TTC549 (cell line): ENCODE measurements at regions not wholly inside any gene's neighbourhood (a gene's known extent, or its start where the extent isn't known, plus 50 kb on each side); places are given as distances from the start of the nearest gene placed in this dataset.
A peak's percentile ranks its signal among the peaks of the same experiment; 100 is the strongest.
"Not testable (repeated sequence)": the region's sequence is repeated elsewhere in the genome, so short reads cannot be mapped to it uniquely, and the experiment has no call there.

Source experiments
- FAIRE-seq: peaks from 2 replicates; lab custom pipeline; 2012; peaks lifted over from hg19 to GRCh38; lab: Jason Lieb, UNC

- no peak for FAIRE-seq
Observed at GRCh38 chr14:76264384-76264783, 111.6 kb upstream of the ESRRB start.

- FAIRE-seq, result no peak
Observed at GRCh38 chr14:76267322-76268046, 108.5 kb upstream of the ESRRB start.

DNA sequence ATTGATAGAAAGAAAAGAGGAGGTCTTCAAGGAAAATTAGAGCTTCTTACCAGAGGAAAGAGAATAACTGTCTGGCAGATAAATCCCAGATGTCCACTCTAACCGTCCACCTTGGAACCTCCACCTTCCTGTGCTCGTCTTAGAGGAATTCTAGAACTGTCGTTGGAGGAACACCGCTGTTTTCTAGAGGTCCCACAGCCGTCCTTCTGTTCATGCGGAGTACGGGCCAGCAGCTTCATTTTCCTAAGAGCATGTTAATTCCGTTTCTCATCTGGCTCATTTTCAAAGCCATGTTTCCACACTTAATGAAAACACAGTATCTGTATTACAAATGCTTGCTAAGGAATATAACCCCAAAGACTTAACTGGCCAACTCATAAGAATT lies 107.9 kb upstream of the ESRRB start:
- FAIRE-seq, result no peak

DNA sequence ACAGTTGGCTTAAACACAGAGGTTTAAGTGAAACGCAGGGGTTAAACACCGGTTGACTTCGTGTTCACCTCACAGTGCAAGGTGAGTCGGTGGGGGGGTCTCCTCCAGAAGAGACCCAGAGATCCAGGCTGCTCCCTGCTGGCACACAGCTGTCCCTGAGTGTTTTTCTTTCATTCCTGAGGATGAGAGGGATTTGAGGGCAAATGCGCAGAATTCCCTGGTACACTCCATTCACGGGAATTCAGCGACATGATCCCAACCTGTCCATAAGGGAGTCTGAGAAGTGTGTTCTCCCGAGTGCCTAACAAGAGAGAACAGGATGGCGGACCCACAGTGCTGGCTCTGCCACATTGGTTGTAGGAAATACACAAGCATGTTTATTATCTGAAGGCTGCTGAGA lies 107.2 kb upstream of the ESRRB start:
- no peak for FAIRE-seq

DNA sequence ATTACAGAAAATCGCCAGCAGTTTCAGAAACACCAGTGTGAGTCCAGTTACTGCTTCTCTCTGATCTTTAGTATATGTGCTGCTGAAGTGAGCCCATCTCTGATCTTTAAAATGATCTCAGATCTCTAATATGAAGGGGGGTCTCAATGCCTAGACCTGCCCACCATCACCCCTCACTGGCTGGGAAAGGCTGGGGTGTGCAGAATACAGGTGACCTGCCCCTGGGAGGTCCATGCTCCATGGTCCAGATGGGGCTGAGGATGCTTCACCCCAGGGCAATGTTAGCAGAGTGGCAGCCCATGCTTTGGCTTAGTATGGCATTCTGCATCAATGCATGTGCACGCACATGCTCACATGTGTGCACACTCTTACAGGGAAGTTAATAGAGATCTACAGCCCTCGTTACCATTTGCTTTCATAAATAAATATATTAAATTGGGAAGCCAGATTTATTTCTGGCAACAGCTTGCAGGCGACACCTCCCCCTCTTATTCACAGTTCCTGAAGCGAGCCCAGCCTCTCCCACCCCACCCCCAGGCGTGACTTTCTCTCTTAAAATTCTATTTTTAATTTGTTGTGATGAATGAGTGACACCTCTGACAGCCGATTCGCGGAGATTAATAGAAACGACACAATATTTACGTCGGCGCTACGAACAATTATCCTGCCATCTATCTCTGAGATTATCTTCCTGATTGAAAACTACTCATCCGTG lies 104.7 kb upstream of the ESRRB start:
- FAIRE-seq, result no peak

- FAIRE-seq, result no peak
Observed at GRCh38 chr14:76272349-76272748, 103.6 kb upstream of the ESRRB start.

DNA sequence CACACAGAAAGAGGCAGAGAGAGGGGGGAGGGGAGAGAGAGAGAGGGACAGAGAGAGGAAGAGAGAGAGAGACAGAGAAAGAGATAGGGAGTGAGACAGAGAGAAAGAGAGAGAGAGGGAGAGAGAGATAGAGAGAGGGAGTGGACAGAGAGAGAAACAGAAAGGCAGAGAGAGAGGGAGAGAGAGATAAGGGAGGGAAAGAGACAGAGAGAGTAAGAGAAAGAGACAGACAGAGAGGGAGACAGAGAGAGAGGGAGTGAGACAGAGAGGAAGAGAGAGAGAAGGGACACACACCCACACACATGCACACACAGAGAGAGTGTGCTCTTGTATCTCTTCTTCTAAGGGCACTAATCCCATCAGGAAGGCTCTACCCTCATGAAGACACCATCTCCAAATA lies 103.2 kb upstream of the ESRRB start:
- no peak for FAIRE-seq

GRCh38 chr14:76273346-76273745 lies 102.6 kb upstream of the ESRRB start:
- no peak for FAIRE-seq

DNA sequence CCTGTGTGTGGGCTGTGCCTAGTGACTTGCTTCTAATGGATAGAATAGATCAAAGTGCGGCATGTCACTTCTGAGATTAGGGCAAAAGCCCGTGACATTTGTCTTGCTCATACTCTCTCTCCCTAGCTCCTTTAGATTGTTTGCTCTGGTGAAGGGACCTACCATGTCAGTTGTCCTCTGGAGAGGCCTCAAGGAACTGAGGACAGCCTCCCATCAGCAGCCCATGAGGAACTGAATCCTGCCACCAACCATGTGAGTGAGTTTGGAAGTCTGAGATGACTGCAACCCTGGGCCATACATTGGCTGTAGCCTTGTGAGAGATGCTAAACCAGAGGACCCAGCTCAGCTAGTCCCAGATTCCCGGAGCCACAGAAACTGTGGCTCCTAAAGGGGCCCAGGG lies 101.6 kb upstream of the ESRRB start:
- no peak for FAIRE-seq

GRCh38 chr14:76277586-76278130 lies 98.3 kb upstream of the ESRRB start:
- no peak for FAIRE-seq

- FAIRE-seq, result no peak
Observed at GRCh38 chr14:76280221-76280620, 95.7 kb upstream of the ESRRB start.

- no peak for FAIRE-seq
Observed at GRCh38 chr14:76282581-76282980, 93.4 kb upstream of the ESRRB start.

- FAIRE-seq, result peak; percentile 42
Observed at GRCh38 chr14:76287063-76287462, 88.9 kb upstream of the ESRRB start.

- no peak for FAIRE-seq
Observed at GRCh38 chr14:76289276-76289675, 86.7 kb upstream of the ESRRB start.

DNA sequence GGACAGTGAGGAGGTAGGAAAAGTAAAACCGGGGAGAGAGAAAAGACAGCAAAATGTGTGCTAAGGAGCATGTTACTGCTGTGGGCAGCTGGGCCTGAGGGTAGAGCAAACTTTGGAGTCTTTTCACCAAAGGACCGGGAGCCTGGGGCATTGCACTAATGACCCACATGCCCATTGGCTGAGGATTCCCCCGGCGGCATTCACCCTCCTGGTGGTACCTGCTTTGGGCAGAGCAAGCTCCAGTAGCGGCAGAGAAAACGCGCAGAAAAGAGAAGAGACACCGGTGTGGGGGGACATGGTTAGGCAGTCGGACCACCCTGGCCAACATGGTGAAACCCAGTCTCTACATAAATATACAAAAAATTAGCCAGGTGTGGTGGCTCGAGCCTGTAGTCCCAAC lies 83.4 kb upstream of the ESRRB start:
- FAIRE-seq, result no peak

DNA sequence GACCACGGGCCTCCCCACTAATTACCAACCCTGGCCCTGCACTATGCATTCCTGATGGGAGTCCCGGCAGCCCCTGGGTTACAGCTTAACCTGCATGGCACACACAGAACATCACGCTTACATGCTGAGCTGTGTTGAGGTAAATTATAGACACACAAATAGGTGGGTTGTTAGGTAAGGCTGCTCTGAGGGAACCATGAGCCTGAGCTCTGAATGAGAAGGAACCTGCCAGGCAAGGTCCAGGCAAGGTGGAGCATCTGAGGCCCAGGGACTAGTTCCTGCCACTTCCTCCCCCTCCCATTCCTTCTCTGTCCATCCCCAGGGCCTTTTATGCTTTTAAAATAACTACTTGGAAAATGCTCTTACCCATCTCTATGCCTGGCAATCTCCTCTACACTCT lies 82.7 kb upstream of the ESRRB start:
- no peak for FAIRE-seq

- FAIRE-seq, result no peak
Observed at GRCh38 chr14:76293923-76294322, 82.0 kb upstream of the ESRRB start.

DNA sequence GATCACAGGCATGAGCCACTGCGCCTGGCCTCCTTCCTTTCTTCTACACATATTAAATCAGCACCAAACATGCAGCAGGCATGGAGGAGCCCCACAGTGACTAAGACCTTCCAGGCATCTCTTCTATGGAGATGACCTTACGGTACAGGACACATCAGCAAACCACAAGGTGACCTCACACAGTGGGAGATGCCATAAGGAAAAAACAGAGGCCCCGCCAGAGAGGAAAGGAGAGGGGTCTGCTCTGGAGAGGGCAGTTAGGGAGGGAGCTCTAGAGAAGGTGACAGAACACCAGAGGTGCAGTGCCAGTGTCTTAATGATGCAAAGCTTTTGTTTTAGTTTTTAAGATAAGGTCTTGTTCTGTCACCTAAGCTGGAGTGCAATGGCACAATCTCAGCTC lies 81.1 kb upstream of the ESRRB start:
- no peak for FAIRE-seq

DNA sequence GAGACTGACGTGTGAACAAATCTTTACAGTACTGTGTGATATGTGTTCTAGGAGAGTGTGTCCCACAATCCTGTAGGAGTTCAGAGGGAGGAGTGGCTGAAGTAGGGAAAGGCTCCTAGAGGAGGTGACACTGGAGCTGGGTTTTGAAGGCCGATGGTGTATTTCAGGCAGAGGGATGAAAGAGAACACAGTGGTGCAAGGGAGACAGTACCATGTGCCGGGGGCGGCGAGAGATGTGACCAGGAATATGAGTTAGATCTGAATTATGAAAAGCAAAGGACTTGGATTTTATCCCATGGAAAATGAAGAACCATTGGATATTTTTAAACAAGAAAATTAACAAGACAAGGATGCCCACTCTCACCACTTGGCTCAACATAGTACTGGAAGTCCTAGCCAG lies 77.0 kb upstream of the ESRRB start:
- no peak for FAIRE-seq

DNA sequence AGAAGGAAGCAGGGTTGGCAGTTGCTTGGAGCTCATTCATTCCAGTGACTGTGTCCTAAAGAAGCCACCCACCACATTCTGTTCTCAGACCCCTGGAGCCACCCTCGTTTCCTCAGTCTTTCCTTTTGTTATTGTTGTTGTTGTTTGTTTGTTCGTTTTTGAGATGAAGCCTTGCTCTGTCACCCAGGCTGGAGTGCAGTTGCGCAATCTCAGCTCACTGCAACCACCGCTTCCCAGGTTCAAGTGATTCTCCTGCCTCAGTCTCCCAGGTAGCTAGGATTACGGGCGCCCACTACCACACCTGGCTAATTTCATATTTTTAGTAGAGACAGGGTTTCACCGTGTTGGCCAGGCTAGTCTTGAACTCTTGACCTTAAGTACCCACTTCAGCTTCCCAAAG lies 72.7 kb upstream of the ESRRB start:
- FAIRE-seq, result not testable (repeated sequence)

DNA sequence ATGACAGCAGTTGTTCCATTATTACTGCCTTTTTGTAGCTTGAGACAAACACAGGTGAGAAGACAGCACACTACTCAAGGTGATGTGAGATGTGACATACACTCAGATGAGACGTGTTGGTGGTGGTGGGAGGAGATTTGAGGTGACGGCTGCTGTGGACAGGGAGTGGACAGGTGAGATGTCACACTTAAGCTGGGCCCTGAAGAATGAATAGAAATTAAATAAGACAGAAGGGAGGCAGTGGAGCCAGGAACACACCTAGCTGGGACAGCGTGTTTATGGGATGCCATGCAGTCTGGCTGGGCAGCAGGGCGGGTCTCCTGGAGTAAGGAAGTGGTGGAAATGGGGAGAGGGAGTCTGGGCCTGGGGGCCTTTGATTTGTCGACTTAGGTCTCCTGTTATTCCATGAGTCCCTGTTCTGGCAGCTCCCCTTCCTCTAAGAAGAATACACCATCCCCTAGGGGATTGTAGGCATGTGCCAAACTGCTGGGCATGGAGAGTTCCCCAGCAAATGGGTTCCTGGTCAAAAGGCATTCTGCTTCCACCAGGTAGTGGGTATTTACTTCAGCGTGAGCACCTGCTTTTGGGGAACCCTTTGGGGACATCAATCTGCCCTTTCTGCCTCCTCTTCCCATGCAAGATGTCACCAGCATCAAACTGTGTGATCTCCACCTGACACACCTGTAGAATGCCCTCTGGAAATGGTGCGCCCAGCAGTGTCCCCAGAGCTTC lies 71.2 kb upstream of the ESRRB start:
- no peak for FAIRE-seq

- no peak for FAIRE-seq
Observed at GRCh38 chr14:76305268-76305826, 70.6 kb upstream of the ESRRB start.

GRCh38 chr14:76306131-76306530 lies 69.8 kb upstream of the ESRRB start:
- FAIRE-seq, result no peak
